Neural cell (in vitro differentiated cells): ENCODE measurements at regions not wholly inside any gene's neighbourhood (a gene's known extent, or its start where the extent isn't known, plus 50 kb on each side); places are given as distances from the start of the nearest gene placed in this dataset.

Experiments used
- CTCF ChIP-seq: fragments of 450-650 bp; IDR thresholded peaks from 2 replicates; pipeline ENCODE4 v1.5.1; 2014; ENCODE audit warnings: antibody characterized with exemption, mild to moderate bottlenecking, moderate library complexity; ENCODE audit not compliant: poor library complexity, severe bottlenecking
- EP300 ChIP-seq: fragments of 450-650 bp; conservative IDR thresholded peaks from 2 replicates; pipeline ENCODE4 v1.6.1; 2014; ENCODE audit warnings: antibody characterized with exemption, mild to moderate bottlenecking, moderate library complexity; ENCODE audit not compliant: poor library complexity, severe bottlenecking
- EZH2 ChIP-seq: fragments of 200-600, 300-800 bp; shearing (Covaris generic), sonication (generic); IDR thresholded peaks from 2 replicates; pipeline ENCODE4 v1.6.1; 2014; ENCODE audit warnings: antibody characterized with exemption, low read length, borderline replicate concordance, mild to moderate bottlenecking; ENCODE audit not compliant: insufficient read depth, poor library complexity, severe bottlenecking
- MXI1 ChIP-seq: fragments of 450-650 bp; conservative IDR thresholded peaks from 2 replicates; pipeline ENCODE4 v1.6.1; 2014; ENCODE audit warnings: antibody characterized with exemption, mild to moderate bottlenecking; ENCODE audit not compliant: poor library complexity, severe bottlenecking
- POLR2AphosphoS5 ChIP-seq: IDR thresholded peaks from 2 replicates; pipeline ENCODE4 v1.6.1; 2012
- RAD21 ChIP-seq: fragments of 450-650 bp; conservative IDR thresholded peaks from 2 replicates; pipeline ENCODE4 v1.6.1; 2014; ENCODE audit warnings: antibody characterized with exemption, mild to moderate bottlenecking, moderate library complexity
- REST ChIP-seq: IDR thresholded peaks from 2 replicates; pipeline ENCODE4 v1.6.1; 2012; ENCODE audit warnings: borderline replicate concordance
- SMC3 ChIP-seq: fragments of 450-650 bp; conservative IDR thresholded peaks from 2 replicates; pipeline ENCODE4 v1.6.1; 2014; ENCODE audit warnings: antibody characterized with exemption, mild to moderate bottlenecking, moderate library complexity; ENCODE audit not compliant: poor library complexity
- TAF1 ChIP-seq: IDR thresholded peaks from 2 replicates; pipeline ENCODE4 v1.6.1; 2012; ENCODE audit warnings: low read depth

DNA sequence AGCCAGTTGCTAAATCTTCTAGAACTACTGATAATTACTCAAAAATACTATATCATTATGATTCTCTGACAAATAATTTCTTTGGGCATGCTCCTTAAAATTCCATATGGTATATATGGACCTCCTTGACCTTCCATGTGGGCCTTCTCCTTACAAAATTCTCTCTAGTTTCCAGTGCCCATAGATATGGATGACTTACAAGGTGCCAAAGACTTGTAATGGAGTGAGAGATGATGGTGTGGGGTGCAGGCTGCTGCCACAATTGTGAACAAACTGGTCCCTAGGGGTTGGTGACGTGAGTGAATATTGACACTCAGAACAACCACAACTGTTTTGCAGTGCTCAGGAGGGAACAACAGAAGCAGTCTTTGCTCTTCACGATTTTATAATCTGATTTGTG, 378.9 kb downstream of the SNAPC1 start:
- TF ChIP-seq REST = no peak
- no peak for TF ChIP-seq CTCF
- TF ChIP-seq RAD21 = no peak
- no peak for TF ChIP-seq EZH2
- TF ChIP-seq POLR2AphosphoS5 = no peak
- no peak for TF ChIP-seq SMC3
- TF ChIP-seq MXI1 = no peak
- TF ChIP-seq EP300 = no peak
- no peak for TF ChIP-seq TAF1
